ENCODE measurements at regions not wholly inside any gene's neighbourhood (a gene's known extent, or its start where the extent isn't known, plus 50 kb on each side); places are given as distances from the start of the nearest gene placed in this dataset.

DNA sequence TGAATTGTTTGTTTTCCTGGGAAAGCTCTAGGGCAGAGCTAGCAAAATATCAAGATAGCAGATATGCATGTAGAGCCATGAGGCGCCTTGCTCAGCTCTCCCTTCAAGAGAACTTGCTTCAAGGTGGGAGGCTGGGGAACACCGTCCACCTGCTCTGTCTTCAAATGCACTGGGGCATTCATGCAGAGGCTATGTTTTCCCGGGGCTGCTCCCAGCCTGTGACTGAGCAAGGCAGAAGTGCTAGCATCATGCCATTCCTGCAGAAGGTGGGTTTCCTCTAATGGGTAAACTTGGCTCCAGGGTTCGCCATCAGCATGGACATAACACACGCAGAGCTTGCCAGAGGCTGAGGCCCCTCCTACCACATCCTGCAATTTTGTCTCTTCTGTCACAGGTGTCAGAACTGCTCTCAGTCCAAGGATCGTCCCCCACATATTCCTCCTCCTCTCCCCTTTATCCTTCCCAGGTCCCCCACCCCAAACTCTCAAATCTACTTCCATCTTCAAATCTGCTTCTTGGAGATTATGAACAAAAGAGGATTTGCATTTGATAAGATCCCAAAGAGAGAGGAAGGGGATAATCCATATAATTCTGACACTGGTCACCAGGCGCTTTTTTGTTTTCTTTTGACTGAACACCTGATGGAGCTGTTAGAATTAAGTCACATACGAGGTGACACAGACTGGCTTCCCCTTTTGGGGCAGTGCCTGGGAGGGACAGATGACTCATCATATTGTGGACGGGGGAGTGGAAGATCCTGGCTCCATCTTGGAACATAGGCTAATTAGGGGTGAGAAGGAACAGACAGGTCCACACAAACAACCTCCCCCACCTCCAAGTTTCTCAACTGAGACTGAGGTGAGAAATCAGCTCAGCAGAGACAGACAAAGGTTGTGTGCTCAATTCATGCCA lies 85.0 kb upstream of the TAF11L2 start:
- Histone ChIP-seq H3K79me1 (ENCODE audit: low read depth in 1 of 2, low read length in 2 of 2) (no peaks in the 10 kb centered on the region), H2AFZ (replicated peaks; ENCODE audit: low read length, poor library complexity) (no peak overlapping the region), H3K27ac (ENCODE audit: insufficient read depth, low read length) (no peak overlapping the region), H3K27me3 (ENCODE audit: control insufficient read depth, insufficient read depth, low read length) (peaks cover 2% of the 10 kb centered on the region; the same call in 1 of the 2 replicates), H2AK5ac (ENCODE audit: low read depth, low read length) (no peak overlapping the region), H4K91ac (ENCODE audit: insufficient read depth, low read depth, low read length) (no peak overlapping the region), H3K9ac (ENCODE audit: low read depth, low read length) (no peak overlapping the region), H3K36me3 (ENCODE audit: control insufficient read depth, insufficient read depth, low read length) (no peaks in the 10 kb centered on the region), H4K8ac (ENCODE audit: low read depth in 2 of 2, low read length in 2 of 2) (no peak overlapping the region), H3K9me1 (ENCODE audit: insufficient read depth, low read length) (no peaks in the 10 kb centered on the region), H2BK120ac (ENCODE audit: low read depth, low read length) (no peak overlapping the region), H2BK5ac (ENCODE audit: low read depth, low read length, poor library complexity, severe bottlenecking) (no peak overlapping the region), H4K20me1 (ENCODE audit: insufficient read depth, low read length) (no peaks in the 10 kb centered on the region), H2AK9ac (replicated peaks; ENCODE audit: low read depth, low read length, poor library complexity) (no peak overlapping the region), H3K4me3 (ENCODE audit: insufficient read depth, low read depth, low read length) (no peak overlapping the region), H3K14ac (replicated peaks; ENCODE audit: low read depth, low read length) (no peak overlapping the region), H2BK20ac (ENCODE audit: low read depth, low read length) (no peak overlapping the region), H3K9me3 (ENCODE audit: control insufficient read depth, insufficient read depth, low read length) (no peaks in the 10 kb centered on the region), H3K4me2 (ENCODE audit: low read depth, low read length) (no peak overlapping the region), H4K5ac (ENCODE audit: low read depth, low read length) (no peak overlapping the region), H3K56ac (ENCODE audit: extremely low read depth, insufficient read depth, low read length) (no peak overlapping the region), H2BK15ac (ENCODE audit: low read depth, low read length) (no peak overlapping the region), H3K4me1 (ENCODE audit: control insufficient read depth, insufficient read depth, low read length) (no peaks in the 10 kb centered on the region), H3K4ac (ENCODE audit: low read depth, low read length) (no peak overlapping the region), H3K23ac (ENCODE audit: low read depth, low read length) (no peak overlapping the region), H3K18ac (ENCODE audit: low read depth, low read length) (no peak overlapping the region)
- ATAC-seq (ENCODE audit: low read depth) (no peak; the same call in 1 of the 2 replicates), DNase-seq (no peak)
- TF ChIP-seq CEBPB (IDR thresholded peaks at IDR 0.05; ENCODE audit: low read depth, low read length) (no peak), NFE2L2 (IDR thresholded peaks at IDR 0.05; ENCODE audit: low read depth, low read length) (peak; percentile 50; the same call in 1 of the 2 replicates), USF2 (IDR thresholded peaks at IDR 0.05; ENCODE audit: low read depth, low read length) (no peak)
- intact Hi-C loops (cut with micrococcal nuclease) = no loop called here
- WGBS, 2 experiments (ENCODE audit: extremely low coverage in 2 of 2, insufficient read length in 1 of 2) = 85% methylated on average over 3 of the region's 9 CpGs; no CpG with 5 or more reads in 1 of the 2 experiments
- ChIA-PET POLR2A (ENCODE audit: unreplicated experiment) (no interaction called here), CTCF (no interaction called here)
- in situ Hi-C loops (cut with MboI; ENCODE audit: low sequenced_read_pairs) = no loop called here
- BruUV-seq (replicated peaks) = no TSS peak
- dilution Hi-C loops (cut with HindIII; ENCODE audit: low sequenced_read_pairs, unreplicated experiment) = no loop called here

Data from IMR-90 (cell line).